ENCODE measurements at regions not wholly inside any gene's neighbourhood (a gene's known extent, or its start where the extent isn't known, plus 50 kb on each side); places are given as distances from the start of the nearest gene placed in this dataset.

DNA sequence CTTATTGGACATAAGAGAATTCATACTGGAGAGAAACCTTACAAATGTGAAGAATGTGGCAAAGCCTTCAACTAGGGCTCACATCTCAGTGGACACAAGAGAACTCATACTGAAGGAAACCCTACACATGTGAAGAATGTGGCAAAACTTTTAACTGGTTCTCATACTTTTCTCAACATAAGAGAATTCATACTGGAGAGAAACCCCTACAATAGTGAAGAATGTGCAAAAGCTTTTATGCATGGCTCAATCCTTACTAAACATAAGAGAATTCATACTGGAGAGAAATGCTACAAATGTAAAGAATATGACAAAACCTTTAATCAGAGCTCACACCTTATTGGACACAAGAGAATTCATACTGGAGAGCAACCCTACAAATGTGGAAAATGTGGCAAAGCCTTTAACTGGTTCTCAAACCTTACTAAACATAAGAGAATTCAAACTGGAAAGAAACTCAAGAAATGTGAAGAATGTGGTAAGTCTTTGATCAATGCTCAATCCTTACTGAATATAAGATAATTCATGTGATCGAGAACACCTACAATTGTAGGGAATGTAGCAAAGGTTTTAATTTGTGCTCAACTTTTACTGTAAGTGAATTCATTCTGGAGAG, 121.8 kb upstream of the ZNF722 start:
- TF ChIP-seq YY1 (IDR thresholded peaks at IDR 0.05; ENCODE audit: insufficient read depth, insufficient read length) (no peak), ZNF274 (IDR thresholded peaks at IDR 0.05; ENCODE audit: low read depth, low read length) (peak; percentile 79)
